ENCODE measurements at regions not wholly inside any gene's neighbourhood (a gene's known extent, or its start where the extent isn't known, plus 50 kb on each side); places are given as distances from the start of the nearest gene placed in this dataset.
"Not testable (repeated sequence)": the region's sequence is repeated elsewhere in the genome, so short reads cannot be mapped to it uniquely, and the experiment has no call there.

GRCh38 chrX:127177966-127178365 lies 358.4 kb downstream of the PRR32 start:
- no peak for DNase-seq (ENCODE audit: low spot score)
- no peaks in the 10 kb centered on the region for H3K27me3 Mint-ChIP-seq (ENCODE audit: low read depth)
- no peaks in the 10 kb centered on the region for H3K36me3 Mint-ChIP-seq (ENCODE audit: low read depth)
- no peak overlapping the region for H3K4me3 Mint-ChIP-seq (ENCODE audit: unreplicated experiment)
- peaks cover 7% of the 10 kb centered on the region for H3K9me3 Mint-ChIP-seq (ENCODE audit: low read depth)
- TF ChIP-seq CTCF (IDR thresholded peaks at IDR 0.05) = no peak
- H3K4me1 Mint-ChIP-seq (ENCODE audit: low read depth) = no peaks in the 10 kb centered on the region
- no peak overlapping the region for H3K27ac Mint-ChIP-seq (ENCODE audit: unreplicated experiment)

GRCh38 chrX:127187095-127187494 lies 367.6 kb downstream of the PRR32 start:
- no peaks in the 10 kb centered on the region for H3K27me3 Mint-ChIP-seq (ENCODE audit: low read depth)

GRCh38 chrX:127190381-127190780 lies 370.9 kb downstream of the PRR32 start:
- H3K27ac Mint-ChIP-seq (ENCODE audit: unreplicated experiment) = no peak overlapping the region
- no peak overlapping the region for H3K4me3 Mint-ChIP-seq (ENCODE audit: unreplicated experiment)
- DNase-seq (ENCODE audit: low spot score) = no peak
- H3K4me1 Mint-ChIP-seq (ENCODE audit: low read depth) = no peaks in the 10 kb centered on the region
- no peaks in the 10 kb centered on the region for H3K36me3 Mint-ChIP-seq (ENCODE audit: low read depth)
- TF ChIP-seq CTCF (IDR thresholded peaks at IDR 0.05) = no peak
- H3K9me3 Mint-ChIP-seq (ENCODE audit: low read depth) = peaks cover 27% of the 10 kb centered on the region
- H3K27me3 Mint-ChIP-seq (ENCODE audit: low read depth) = no peaks in the 10 kb centered on the region

More at GRCh38 chrX:127187095-127187494, 367.6 kb downstream of the PRR32 start:
- Mint-ChIP-seq H3K4me1 (ENCODE audit: low read depth) (no peaks in the 10 kb centered on the region), H3K27ac (ENCODE audit: unreplicated experiment) (no peak overlapping the region), H3K4me3 (ENCODE audit: unreplicated experiment) (no peak overlapping the region), H3K36me3 (ENCODE audit: low read depth) (no peaks in the 10 kb centered on the region), H3K9me3 (ENCODE audit: low read depth) (peaks cover 30% of the 10 kb centered on the region)
- TF ChIP-seq CTCF (IDR thresholded peaks at IDR 0.05) = no peak
- DNase-seq (ENCODE audit: low spot score) = no peak

- peaks cover 36% of the 10 kb centered on the region for H3K9me3 Mint-ChIP-seq (ENCODE audit: low read depth)
- no peaks in the 10 kb centered on the region for H3K4me1 Mint-ChIP-seq (ENCODE audit: low read depth)
- H3K27me3 Mint-ChIP-seq (ENCODE audit: low read depth) = no peaks in the 10 kb centered on the region
- no peak overlapping the region for H3K27ac Mint-ChIP-seq (ENCODE audit: unreplicated experiment)
- H3K4me3 Mint-ChIP-seq (ENCODE audit: unreplicated experiment) = no peak overlapping the region
- no peak for TF ChIP-seq CTCF (IDR thresholded peaks at IDR 0.05)
- H3K36me3 Mint-ChIP-seq (ENCODE audit: low read depth) = no peaks in the 10 kb centered on the region
- DNase-seq (ENCODE audit: low spot score) = no peak
Measured at GRCh38 chrX:127207326-127207725, 387.8 kb downstream of the PRR32 start.

GRCh38 chrX:127221821-127222220 lies 402.3 kb downstream of the PRR32 start:
- H3K4me1 Mint-ChIP-seq (ENCODE audit: low read depth); H3K36me3 Mint-ChIP-seq (ENCODE audit: low read depth); H3K4me3 Mint-ChIP-seq (ENCODE audit: unreplicated experiment); H3K27ac Mint-ChIP-seq (ENCODE audit: unreplicated experiment); DNase-seq (ENCODE audit: low spot score); H3K27me3 Mint-ChIP-seq (ENCODE audit: low read depth): not testable (repeated sequence)
- H3K9me3 Mint-ChIP-seq (ENCODE audit: low read depth) = peaks cover 41% of the 10 kb centered on the region

GRCh38 chrX:127243654-127244053 lies 424.1 kb downstream of the PRR32 start:
- Mint-ChIP-seq H3K36me3 (ENCODE audit: low read depth) (no peaks in the 10 kb centered on the region), H3K4me1 (ENCODE audit: low read depth) (no peaks in the 10 kb centered on the region), H3K4me3 (ENCODE audit: unreplicated experiment) (no peak overlapping the region), H3K9me3 (ENCODE audit: low read depth) (peaks cover 25% of the 10 kb centered on the region), H3K27ac (ENCODE audit: unreplicated experiment) (no peak overlapping the region), H3K27me3 (ENCODE audit: low read depth) (no peaks in the 10 kb centered on the region)
- DNase-seq (ENCODE audit: low spot score) = no peak
- no peak for TF ChIP-seq CTCF (IDR thresholded peaks at IDR 0.05)

Measured in chondrocyte (in vitro differentiated cells).